ENCODE measurements at regions not wholly inside any gene's neighbourhood (a gene's known extent, or its start where the extent isn't known, plus 50 kb on each side); places are given as distances from the start of the nearest gene placed in this dataset.

- no peak for DNase-seq (ENCODE audit: low spot score in 2 of 2)
- Histone ChIP-seq H3K4me3 (no peak overlapping the region), H3K36me3 (no peaks in the 10 kb centered on the region), H3K27me3 (no peaks in the 10 kb centered on the region), H3K9me3 (no peaks in the 10 kb centered on the region), H3K27ac (no peak overlapping the region), H3K4me1 (no peaks in the 10 kb centered on the region)
- WGBS = 95% methylated on average over 7 of the region's 7 CpGs
- no peak for TF ChIP-seq POLR2A (IDR thresholded peaks at IDR 0.05)
- TF ChIP-seq CTCF (IDR thresholded peaks at IDR 0.05) = no peak
These were observed 63.4 kb upstream of the CSF1 start for GRCh38 chr1:109847251-109847650.

- DNase-seq (ENCODE audit: low spot score in 2 of 2) = no peak
- H3K36me3 ChIP-seq = no peaks in the 10 kb centered on the region
- no peak overlapping the region for H3K4me3 ChIP-seq
- no peaks in the 10 kb centered on the region for H3K9me3 ChIP-seq
- no peak overlapping the region for H3K27ac ChIP-seq
- H3K27me3 ChIP-seq = no peaks in the 10 kb centered on the region
- H3K4me1 ChIP-seq = no peaks in the 10 kb centered on the region
- 94% methylated on average over 4 of the region's 4 CpGs for WGBS
- TF ChIP-seq POLR2A (IDR thresholded peaks at IDR 0.05) (no peak), CTCF (IDR thresholded peaks at IDR 0.05) (no peak), POLR2AphosphoS5 (IDR thresholded peaks at IDR 0.05) (no peak), EP300 (IDR thresholded peaks at IDR 0.05) (no peak)
These were observed 63.8 kb upstream of the CSF1 start for GRCh38 chr1:109846846-109847245.

- DNase-seq (ENCODE audit: low spot score in 2 of 2) = no peak
- H3K4me1 ChIP-seq = no peaks in the 10 kb centered on the region
- H3K36me3 ChIP-seq = no peaks in the 10 kb centered on the region
- no peak overlapping the region for H3K4me3 ChIP-seq
- TF ChIP-seq POLR2AphosphoS5 (IDR thresholded peaks at IDR 0.05) (no peak), POLR2A (IDR thresholded peaks at IDR 0.05) (no peak), CTCF (IDR thresholded peaks at IDR 0.05) (no peak), EP300 (IDR thresholded peaks at IDR 0.05) (no peak)
- 90% methylated on average over 3 of the region's 3 CpGs for WGBS
- no peaks in the 10 kb centered on the region for H3K27me3 ChIP-seq
- H3K9me3 ChIP-seq = no peaks in the 10 kb centered on the region
- H3K27ac ChIP-seq = no peak overlapping the region
These were observed 64.5 kb upstream of the CSF1 start for GRCh38 chr1:109846162-109846561.

- no peak for TF ChIP-seq POLR2A (IDR thresholded peaks at IDR 0.05)
- TF ChIP-seq EP300 (IDR thresholded peaks at IDR 0.05) = no peak
- no peak for TF ChIP-seq CTCF (IDR thresholded peaks at IDR 0.05)
- TF ChIP-seq POLR2AphosphoS5 (IDR thresholded peaks at IDR 0.05) = no peak
- H3K9me3 ChIP-seq = no peaks in the 10 kb centered on the region
- H3K4me1 ChIP-seq = no peaks in the 10 kb centered on the region
- no peak overlapping the region for H3K4me3 ChIP-seq
- no peak for DNase-seq (ENCODE audit: low spot score in 2 of 2)
- H3K27ac ChIP-seq = no peak overlapping the region
- no peaks in the 10 kb centered on the region for H3K27me3 ChIP-seq
- whole genome bisulfite sequencing = 88% methylated on average over 3 of the region's 3 CpGs
- no peaks in the 10 kb centered on the region for H3K36me3 ChIP-seq
These were observed 65.0 kb upstream of the CSF1 start for GRCh38 chr1:109845658-109846057.

GRCh38 chr1:109844609-109845008 is 66.0 kb upstream of the CSF1 start:
- Histone ChIP-seq H3K36me3 (no peaks in the 10 kb centered on the region), H3K27ac (no peak overlapping the region), H3K4me3 (no peak overlapping the region), H3K9me3 (no peaks in the 10 kb centered on the region), H3K27me3 (no peaks in the 10 kb centered on the region), H3K4me1 (no peaks in the 10 kb centered on the region)
- no peak for TF ChIP-seq CTCF (IDR thresholded peaks at IDR 0.05)
- TF ChIP-seq EP300 (IDR thresholded peaks at IDR 0.05) = no peak
- no peak for TF ChIP-seq POLR2AphosphoS5 (IDR thresholded peaks at IDR 0.05)
- no peak for TF ChIP-seq POLR2A (IDR thresholded peaks at IDR 0.05)
- WGBS = 89% methylated on average over 2 of the region's 2 CpGs
- DNase-seq (ENCODE audit: low spot score in 2 of 2) = no peak
